Dendritic cell treated with granulocyte-macrophage colony-stimulating factor and Interleukin-4, amounts not matched to agents 40 ng/mL and 50 ng/mL, for 4 days (primary cell): ENCODE measurements at regions not wholly inside any gene's neighbourhood (a gene's known extent, or its start where the extent isn't known, plus 50 kb on each side); places are given as distances from the start of the nearest gene placed in this dataset.

Experiments
- H3K27ac Mint-ChIP-seq: one replicate; pipeline ENCODE4 v1.8.0; 2022; ENCODE audit warnings: mild to moderate bottlenecking, mixed read lengths
- H3K27me3 Mint-ChIP-seq: one replicate; pipeline ENCODE4 v1.8.0; 2022; ENCODE audit warnings: mild to moderate bottlenecking, mixed read lengths
- H3K36me3 Mint-ChIP-seq: one replicate; pipeline ENCODE4 v1.8.0; 2022; ENCODE audit warnings: low read depth, mixed read lengths
- H3K4me1 Mint-ChIP-seq: one replicate; pipeline ENCODE4 v1.8.0; 2022; ENCODE audit warnings: low read depth, mixed read lengths
- H3K4me3 Mint-ChIP-seq: one replicate; pipeline ENCODE4 v1.8.0; 2022; ENCODE audit warnings: mild to moderate bottlenecking, moderate library complexity, mixed read lengths
- H3K9me3 Mint-ChIP-seq: one replicate; pipeline ENCODE4 v1.8.0; 2022; ENCODE audit warnings: mixed read lengths
- intact Hi-C: fragments of 100-400 bp; cut with micrococcal nuclease; formaldehyde crosslinking; loops from one replicate; pipeline ENCODE4 v1.15.0; 2022

- Mint-ChIP-seq H3K9me3 (no peaks in the 10 kb centered on the region), H3K36me3 (no peaks in the 10 kb centered on the region), H3K4me1 (no peaks in the 10 kb centered on the region), H3K27me3 (no peaks in the 10 kb centered on the region), H3K27ac (no peak overlapping the region), H3K4me3 (no peak overlapping the region)
- intact Hi-C loops = no loop called here
Observed at GRCh38 chr5:117463881-117464570, 889.4 kb upstream of the SEMA6A start.

DNA sequence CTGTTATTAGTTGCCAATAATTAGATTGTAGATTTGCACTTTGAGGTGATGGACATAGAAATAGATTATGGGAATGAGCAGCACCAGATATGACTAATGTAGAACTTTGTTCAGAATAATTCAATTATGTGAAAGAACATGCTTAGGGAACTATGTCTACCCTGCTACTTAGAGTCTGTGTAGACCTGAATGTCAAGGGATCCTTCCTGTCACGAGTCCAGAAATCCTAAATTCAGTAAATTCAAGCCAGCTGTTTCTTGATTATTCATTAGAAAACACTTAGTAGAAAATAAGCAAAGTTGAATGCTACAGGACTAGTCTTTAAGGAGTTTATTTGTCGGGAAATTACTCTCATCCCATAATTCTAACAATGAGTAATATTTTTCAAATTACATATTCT lies 887.3 kb upstream of the SEMA6A start:
- H3K27ac Mint-ChIP-seq = no peak overlapping the region
- H3K4me1 Mint-ChIP-seq = no peaks in the 10 kb centered on the region
- no peak overlapping the region for H3K4me3 Mint-ChIP-seq
- intact Hi-C loops = no loop called here
- no peaks in the 10 kb centered on the region for H3K9me3 Mint-ChIP-seq
- no peaks in the 10 kb centered on the region for H3K27me3 Mint-ChIP-seq
- H3K36me3 Mint-ChIP-seq = no peaks in the 10 kb centered on the region

- intact Hi-C loops = no loop called here
- Mint-ChIP-seq H3K27ac (no peak overlapping the region), H3K9me3 (no peaks in the 10 kb centered on the region), H3K27me3 (no peaks in the 10 kb centered on the region), H3K4me1 (no peaks in the 10 kb centered on the region), H3K4me3 (no peak overlapping the region), H3K36me3 (no peaks in the 10 kb centered on the region)
Observed at GRCh38 chr5:117461403-117461802, 886.8 kb upstream of the SEMA6A start.

DNA sequence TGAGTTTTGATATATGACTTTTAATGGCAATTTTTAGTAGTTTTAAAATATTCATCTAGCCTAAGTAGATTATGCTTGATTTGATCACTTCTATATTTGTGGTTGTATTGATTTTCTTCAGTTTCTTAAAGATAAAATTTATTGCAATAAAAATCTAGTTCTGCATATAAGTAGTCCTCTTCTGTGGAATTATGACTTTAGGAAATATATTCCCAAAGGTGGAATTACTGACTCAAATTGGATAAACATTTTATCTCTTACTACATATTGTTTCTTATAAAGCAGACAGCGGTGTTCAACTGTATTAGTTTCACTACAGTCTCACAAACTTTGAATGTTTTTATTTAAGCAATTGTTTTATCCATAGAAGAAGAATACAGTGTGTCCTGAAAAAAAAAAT lies 883.0 kb upstream of the SEMA6A start:
- Mint-ChIP-seq H3K4me1 (no peaks in the 10 kb centered on the region), H3K36me3 (no peaks in the 10 kb centered on the region), H3K27me3 (no peaks in the 10 kb centered on the region), H3K4me3 (no peak overlapping the region), H3K27ac (no peak overlapping the region), H3K9me3 (no peaks in the 10 kb centered on the region)
- intact Hi-C loops = loop anchor here (10.0 kb wide), 2 partner anchors 1323 to 1497 kb away; no protein-coding TSS in a partner anchor

DNA sequence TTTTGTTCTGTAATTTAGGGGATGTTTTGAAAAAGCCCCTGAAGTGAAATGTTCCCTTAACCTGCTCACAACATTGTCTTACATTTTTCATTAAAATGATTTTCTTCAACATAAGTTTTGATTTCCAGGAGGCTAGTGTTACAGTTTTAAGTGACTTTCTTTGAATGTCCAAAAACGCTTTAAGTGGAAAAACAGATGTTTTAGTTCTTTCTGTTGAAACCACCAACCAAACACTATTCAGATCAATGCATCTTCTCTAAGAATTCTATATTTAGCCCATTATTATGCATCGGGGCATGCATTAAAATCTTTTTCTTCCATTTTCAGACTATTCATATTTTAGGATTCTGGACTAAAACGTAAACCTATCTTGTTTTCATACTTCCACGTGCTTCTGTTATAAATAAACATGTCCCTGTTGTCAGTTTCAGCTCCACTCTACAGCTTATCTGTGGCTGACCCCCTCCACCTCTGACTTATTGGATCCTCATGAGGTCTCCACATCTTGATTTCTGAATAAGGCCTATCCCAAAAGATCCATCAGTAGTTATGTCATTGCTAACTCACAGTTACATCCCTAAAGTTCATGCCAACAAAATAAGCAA lies 882.3 kb upstream of the SEMA6A start:
- Mint-ChIP-seq H3K27me3 (no peaks in the 10 kb centered on the region), H3K4me1 (no peaks in the 10 kb centered on the region), H3K4me3 (no peak overlapping the region), H3K9me3 (no peaks in the 10 kb centered on the region), H3K27ac (no peak overlapping the region), H3K36me3 (no peaks in the 10 kb centered on the region)
- intact Hi-C loops = loop anchor here (10.0 kb wide), 2 partner anchors 1322 to 1498 kb away; no protein-coding TSS in a partner anchor

DNA sequence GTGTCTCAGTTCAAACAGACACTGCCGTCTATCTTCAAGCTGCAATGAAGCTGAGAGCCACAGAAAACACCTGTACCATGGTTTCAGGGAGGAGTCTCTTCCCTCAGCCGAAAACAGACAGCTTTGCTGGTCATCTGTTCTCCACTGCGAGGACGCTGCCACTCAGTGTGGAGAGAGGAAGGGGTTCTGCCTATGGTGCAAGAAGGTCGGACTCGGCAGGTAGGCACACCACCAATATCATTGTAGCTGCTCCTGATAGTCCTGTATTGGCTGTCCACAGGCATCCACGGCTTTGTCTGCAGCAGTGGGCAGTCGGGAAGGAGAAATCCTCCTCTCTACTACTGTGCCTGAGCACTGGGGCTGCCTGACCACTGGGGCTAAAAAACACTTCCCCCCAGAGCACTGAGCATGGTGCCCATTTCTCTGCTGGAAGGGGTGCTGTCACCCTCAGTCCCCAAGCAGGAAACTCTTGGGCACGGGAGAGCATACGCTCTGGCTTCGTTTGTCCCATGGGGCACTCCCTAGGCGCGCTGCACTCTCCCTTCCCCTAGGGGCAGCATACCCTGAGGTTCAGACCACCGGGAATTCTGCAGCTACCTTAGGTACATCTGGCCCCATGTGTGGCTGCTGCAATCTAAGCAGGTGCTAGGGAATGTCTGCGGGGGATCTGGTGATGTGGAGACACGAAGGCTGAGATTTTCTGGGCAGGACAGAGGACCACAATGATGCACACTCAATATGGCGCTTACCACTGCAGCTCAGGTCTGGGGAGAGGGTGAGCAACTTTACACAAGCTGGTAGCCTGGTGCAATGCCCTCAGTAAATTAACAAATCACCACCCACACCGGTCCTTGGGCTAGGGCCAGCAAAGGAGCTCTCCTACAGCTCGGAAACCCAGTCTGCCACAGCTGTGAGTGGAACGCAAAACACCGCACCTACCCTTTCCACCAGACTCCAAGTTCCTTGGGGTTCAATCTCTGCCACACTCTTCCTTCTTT lies 880.9 kb upstream of the SEMA6A start:
- Mint-ChIP-seq H3K27ac (no peak overlapping the region), H3K27me3 (no peaks in the 10 kb centered on the region), H3K9me3 (no peaks in the 10 kb centered on the region), H3K4me1 (no peaks in the 10 kb centered on the region), H3K4me3 (no peak overlapping the region), H3K36me3 (no peaks in the 10 kb centered on the region)
- intact Hi-C loops = loop anchor here (10.0 kb wide), 2 partner anchors 1321 to 1499 kb away; no protein-coding TSS in a partner anchor

DNA sequence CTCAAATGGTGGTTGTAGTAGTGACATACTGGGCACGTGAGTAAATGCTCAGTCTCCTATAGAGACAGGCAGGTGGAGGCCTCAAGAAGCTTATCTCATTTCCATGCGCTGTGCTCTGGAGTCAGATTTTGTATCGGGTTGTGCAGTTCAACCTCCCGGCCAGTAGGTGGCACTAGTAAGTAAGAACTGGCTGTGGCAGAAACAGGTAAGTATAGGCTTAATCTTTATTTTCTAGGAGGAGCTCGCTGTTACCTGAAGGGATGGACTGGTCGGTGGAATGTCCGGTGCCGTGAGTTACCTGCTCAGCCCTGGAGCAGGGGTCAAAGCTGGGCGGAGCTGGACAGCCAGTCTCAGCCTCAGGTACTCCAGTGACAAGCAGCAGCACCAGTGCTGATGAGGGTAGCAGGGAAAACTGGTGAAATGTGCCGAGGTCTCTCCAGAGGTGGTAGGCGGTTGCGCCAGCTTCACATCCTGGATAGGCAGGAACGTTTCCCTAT lies 880.1 kb upstream of the SEMA6A start:
- Mint-ChIP-seq H3K27me3 (no peaks in the 10 kb centered on the region), H3K4me3 (no peak overlapping the region), H3K36me3 (no peaks in the 10 kb centered on the region), H3K27ac (no peak overlapping the region), H3K9me3 (no peaks in the 10 kb centered on the region), H3K4me1 (no peaks in the 10 kb centered on the region)
- intact Hi-C loops = loop anchor here (1.0 to 10.0 kb wide), 4 partner anchors 1157 to 1500 kb away; no protein-coding TSS in a partner anchor

GRCh38 chr5:117436846-117437245 lies 862.2 kb upstream of the SEMA6A start:
- no peaks in the 10 kb centered on the region for H3K9me3 Mint-ChIP-seq
- no peaks in the 10 kb centered on the region for H3K27me3 Mint-ChIP-seq
- no peak overlapping the region for H3K4me3 Mint-ChIP-seq
- no peaks in the 10 kb centered on the region for H3K36me3 Mint-ChIP-seq
- intact Hi-C loops = no loop called here
- H3K27ac Mint-ChIP-seq = no peak overlapping the region
- H3K4me1 Mint-ChIP-seq = no peaks in the 10 kb centered on the region

DNA sequence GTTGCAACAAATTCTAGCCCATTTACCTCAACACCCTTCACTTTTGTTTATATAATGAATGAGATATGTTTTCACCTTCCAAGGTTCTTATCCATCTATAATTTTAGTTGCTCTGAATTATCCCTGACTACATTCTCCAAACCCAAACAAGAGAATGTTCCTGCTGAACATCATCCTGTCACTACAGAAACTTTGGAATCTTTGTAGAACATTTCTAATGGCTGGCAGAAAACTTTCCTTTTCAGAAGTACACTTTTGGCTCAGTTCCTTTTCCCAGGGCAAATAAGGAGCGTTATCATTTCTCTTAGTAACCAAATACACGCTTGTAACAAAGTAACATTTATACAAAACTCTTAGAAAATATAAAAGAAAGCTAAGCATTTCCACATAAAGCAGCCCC lies 860.6 kb upstream of the SEMA6A start:
- Mint-ChIP-seq H3K4me1 (no peaks in the 10 kb centered on the region), H3K4me3 (no peak overlapping the region), H3K27me3 (no peaks in the 10 kb centered on the region), H3K27ac (no peak overlapping the region), H3K9me3 (no peaks in the 10 kb centered on the region), H3K36me3 (no peaks in the 10 kb centered on the region)
- intact Hi-C loops = no loop called here

- Mint-ChIP-seq H3K4me1 (no peaks in the 10 kb centered on the region), H3K27me3 (no peaks in the 10 kb centered on the region)
Observed at GRCh38 chr5:117434254-117434653, 859.6 kb upstream of the SEMA6A start.

DNA sequence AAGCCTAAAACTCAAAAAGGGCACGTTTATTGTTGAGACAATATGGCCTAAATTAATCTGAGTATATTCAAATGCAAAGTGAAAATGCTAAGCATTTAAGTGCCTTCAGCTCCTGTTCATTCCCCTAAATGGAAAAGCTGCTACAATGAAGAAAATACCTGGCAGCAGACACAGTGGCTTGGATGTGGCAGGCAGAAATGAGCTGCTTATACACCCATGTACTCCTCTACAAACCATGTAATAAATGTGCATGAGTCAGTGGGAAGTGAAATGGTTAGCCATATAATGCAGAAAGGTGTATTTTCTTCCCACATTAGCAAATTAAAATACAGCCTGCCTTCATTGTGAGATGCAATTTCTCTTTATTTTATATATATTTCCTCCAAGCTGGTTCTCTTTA lies 859.2 kb upstream of the SEMA6A start:
- H3K27me3 Mint-ChIP-seq = no peaks in the 10 kb centered on the region

More at GRCh38 chr5:117434254-117434653, 859.6 kb upstream of the SEMA6A start:
- Mint-ChIP-seq H3K27ac (no peak overlapping the region), H3K4me3 (no peak overlapping the region), H3K9me3 (no peaks in the 10 kb centered on the region), H3K36me3 (no peaks in the 10 kb centered on the region)
- intact Hi-C loops = no loop called here

GRCh38 chr5:117431091-117431490 lies 856.5 kb upstream of the SEMA6A start:
- Mint-ChIP-seq H3K27me3 (no peaks in the 10 kb centered on the region), H3K4me3 (no peak overlapping the region), H3K36me3 (no peaks in the 10 kb centered on the region), H3K9me3 (no peaks in the 10 kb centered on the region), H3K4me1 (no peaks in the 10 kb centered on the region), H3K27ac (no peak overlapping the region)
- intact Hi-C loops = no loop called here

More for the DNA sequence above, 859.2 kb upstream of the SEMA6A start:
- Mint-ChIP-seq H3K9me3 (no peaks in the 10 kb centered on the region), H3K4me1 (no peaks in the 10 kb centered on the region), H3K4me3 (no peak overlapping the region), H3K36me3 (no peaks in the 10 kb centered on the region), H3K27ac (no peak overlapping the region)
- intact Hi-C loops = no loop called here

- Mint-ChIP-seq H3K27me3 (no peaks in the 10 kb centered on the region), H3K4me1 (no peaks in the 10 kb centered on the region), H3K9me3 (peaks cover 11% of the 10 kb centered on the region), H3K36me3 (no peaks in the 10 kb centered on the region), H3K27ac (no peak overlapping the region), H3K4me3 (no peak overlapping the region)
- intact Hi-C loops = no loop called here
Observed at GRCh38 chr5:117425163-117425562, 850.5 kb upstream of the SEMA6A start.

- H3K27me3 Mint-ChIP-seq = no peaks in the 10 kb centered on the region
- intact Hi-C loops = no loop called here
- no peak overlapping the region for H3K4me3 Mint-ChIP-seq
- no peaks in the 10 kb centered on the region for H3K4me1 Mint-ChIP-seq
- no peak overlapping the region for H3K27ac Mint-ChIP-seq
- H3K36me3 Mint-ChIP-seq = no peaks in the 10 kb centered on the region
- peaks cover 11% of the 10 kb centered on the region for H3K9me3 Mint-ChIP-seq
Observed at GRCh38 chr5:117424559-117424958, 849.9 kb upstream of the SEMA6A start.
